Osteocyte (in vitro differentiated cells): ENCODE measurements at regions not wholly inside any gene's neighbourhood (a gene's known extent, or its start where the extent isn't known, plus 50 kb on each side); places are given as distances from the start of the nearest gene placed in this dataset.

ENCODE experiments used
- DNase-seq: peaks from one replicate; pipeline ENCODE4 v3.0.0; 2021; ENCODE audit warnings: mixed read lengths; ENCODE audit not compliant: unreplicated experiment; ENCODE audit errors: extremely low spot score
- H3K27ac Mint-ChIP-seq: one replicate; pipeline ENCODE4 v1.8.0; 2021; ENCODE audit warnings: mild to moderate bottlenecking, mixed read lengths; ENCODE audit not compliant: unreplicated experiment
- H3K27me3 Mint-ChIP-seq: one replicate; pipeline ENCODE4 v1.8.0; 2021; ENCODE audit warnings: mixed read lengths; ENCODE audit not compliant: unreplicated experiment
- H3K36me3 Mint-ChIP-seq: one replicate; pipeline ENCODE4 v1.8.0; 2021; ENCODE audit warnings: mixed read lengths; ENCODE audit not compliant: unreplicated experiment
- H3K4me1 Mint-ChIP-seq: one replicate; pipeline ENCODE4 v1.8.0; 2021; ENCODE audit warnings: mixed read lengths; ENCODE audit not compliant: unreplicated experiment
- H3K4me3 Mint-ChIP-seq: one replicate; pipeline ENCODE4 v1.8.0; 2021; ENCODE audit warnings: mild to moderate bottlenecking, moderate library complexity, mixed read lengths; ENCODE audit not compliant: unreplicated experiment
- H3K9me3 Mint-ChIP-seq: one replicate; pipeline ENCODE4 v1.8.0; 2021; ENCODE audit warnings: mixed read lengths; ENCODE audit not compliant: unreplicated experiment
- CTCF ChIP-seq: fragments of 200-600 bp; sonication (generic); IDR thresholded peaks from 2 replicates; pipeline ENCODE4 v1.5.0; 2021; ENCODE audit warnings: antibody characterized with exemption, mild to moderate bottlenecking, moderate library complexity

DNA sequence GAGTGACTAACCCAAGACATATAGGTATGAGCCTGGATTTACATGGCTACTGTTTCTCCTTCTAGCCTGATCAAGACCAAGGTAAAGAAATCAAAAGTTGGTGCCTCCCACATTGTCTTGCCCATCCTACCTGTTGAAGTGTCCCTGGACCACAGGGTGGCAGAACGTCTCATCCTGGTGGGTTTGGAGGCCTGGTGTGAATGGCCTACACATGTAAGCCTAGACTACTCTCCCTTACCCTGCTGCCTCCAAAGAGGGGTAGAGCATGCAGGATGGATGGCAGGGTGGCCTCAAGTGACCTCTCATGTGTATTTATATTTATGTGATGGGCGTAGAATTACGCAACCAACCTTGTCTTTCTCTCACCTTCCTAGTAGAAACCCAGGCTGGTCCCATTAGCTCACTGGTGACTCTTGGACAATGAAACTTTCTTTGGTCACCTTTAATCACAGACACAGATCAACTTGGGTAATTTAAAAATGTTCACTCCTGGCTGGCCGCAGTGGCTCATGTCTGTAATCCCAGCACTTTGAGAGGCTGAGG lies 73.3 kb upstream of the SOD3 start:
- Mint-ChIP-seq H3K4me1 (no peaks in the 10 kb centered on the region), H3K27me3 (peaks cover 32% of the 10 kb centered on the region), H3K27ac (no peak overlapping the region), H3K9me3 (no peaks in the 10 kb centered on the region), H3K4me3 (no peak overlapping the region), H3K36me3 (no peaks in the 10 kb centered on the region)
- DNase-seq, result no peak
- no peak for TF ChIP-seq CTCF

- TF ChIP-seq CTCF, result no peak
- H3K9me3 Mint-ChIP-seq, result no peaks in the 10 kb centered on the region
- no peak overlapping the region for H3K4me3 Mint-ChIP-seq
- no peaks in the 10 kb centered on the region for H3K4me1 Mint-ChIP-seq
- DNase-seq, result peak; percentile 23
- peaks cover 16% of the 10 kb centered on the region for H3K27me3 Mint-ChIP-seq
- no peaks in the 10 kb centered on the region for H3K36me3 Mint-ChIP-seq
- H3K27ac Mint-ChIP-seq, result no peak overlapping the region
These were observed 67.8 kb upstream of the SOD3 start for GRCh38 chr4:24727390-24728224.

GRCh38 chr4:24729119-24729730 lies 66.1 kb upstream of the SOD3 start:
- peak; percentile 25 for DNase-seq
- Mint-ChIP-seq H3K4me1 (no peaks in the 10 kb centered on the region), H3K27ac (no peak overlapping the region), H3K4me3 (no peak overlapping the region), H3K36me3 (no peaks in the 10 kb centered on the region), H3K27me3 (peaks cover 8% of the 10 kb centered on the region), H3K9me3 (no peaks in the 10 kb centered on the region)
- no peak for TF ChIP-seq CTCF

- no peak for DNase-seq
- Mint-ChIP-seq H3K4me3 (no peak overlapping the region), H3K27ac (no peak overlapping the region), H3K27me3 (peaks cover 8% of the 10 kb centered on the region), H3K4me1 (no peaks in the 10 kb centered on the region), H3K9me3 (no peaks in the 10 kb centered on the region), H3K36me3 (no peaks in the 10 kb centered on the region)
- TF ChIP-seq CTCF, result no peak
These were observed 64.9 kb upstream of the SOD3 start for GRCh38 chr4:24730256-24731001.
